Caki2 (cell line): ENCODE measurements at regions not wholly inside any gene's neighbourhood (a gene's known extent, or its start where the extent isn't known, plus 50 kb on each side); places are given as distances from the start of the nearest gene placed in this dataset.
"Not testable (repeated sequence)": the region's sequence is repeated elsewhere in the genome, so short reads cannot be mapped to it uniquely, and the experiment has no call there.

ENCODE experiments used
- DNase-seq: peaks from one replicate; pipeline ENCODE4 v3.0.0-alpha.2; 2015; ENCODE audit warnings: low read depth
- in situ Hi-C: cut with HindIII; loops from 2 replicates; pipeline ENCODE4 v1.10.0; 2016; ENCODE audit warnings: low sequenced_read_pairs, low pct_unique_long_range_greater_than_20kb, mixed read lengths

DNA sequence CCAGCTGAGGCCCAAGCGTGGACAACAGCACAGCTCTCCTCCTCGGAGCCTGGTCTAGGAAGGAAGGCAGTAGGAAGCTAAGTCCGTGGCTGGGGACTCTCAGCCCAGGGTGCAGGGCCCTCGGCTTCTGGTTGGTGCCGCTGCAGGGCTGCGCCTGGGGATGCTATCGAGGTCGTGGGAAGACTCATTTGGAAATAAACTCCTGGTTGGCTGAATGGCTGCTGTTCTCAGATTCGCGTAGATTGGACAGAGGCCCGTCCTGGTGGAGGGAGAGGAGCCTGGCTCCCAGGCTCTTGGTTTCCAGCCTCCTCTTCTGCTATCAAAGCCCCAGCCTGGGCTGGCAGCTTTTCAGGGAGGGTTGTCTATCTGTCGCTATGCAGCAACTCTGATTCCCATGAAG, 152.6 kb upstream of the FZD8 start:
- DNase-seq, result no peak
- in situ Hi-C loops, result no loop called here

DNA sequence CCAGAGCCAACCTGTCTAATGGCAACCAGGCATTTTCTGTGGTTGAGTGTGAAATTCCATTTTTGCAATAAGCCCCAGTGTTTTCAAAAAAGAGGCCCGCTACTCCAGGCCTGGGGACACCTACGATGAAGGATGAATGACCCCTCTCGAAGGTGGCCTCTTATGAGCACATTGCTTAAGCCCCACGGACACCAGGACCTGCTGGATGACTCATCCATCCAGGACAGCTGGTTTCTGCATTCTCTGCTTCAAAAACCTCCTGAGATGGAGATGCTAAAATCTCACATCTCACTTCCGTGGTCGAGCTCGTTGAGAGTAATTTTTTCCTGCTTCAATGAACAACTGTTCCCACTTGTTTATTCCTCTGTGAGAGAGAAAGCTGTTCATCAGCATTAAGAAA, 150.2 kb upstream of the FZD8 start:
- DNase-seq, result no peak
- in situ Hi-C loops, result no loop called here

DNA sequence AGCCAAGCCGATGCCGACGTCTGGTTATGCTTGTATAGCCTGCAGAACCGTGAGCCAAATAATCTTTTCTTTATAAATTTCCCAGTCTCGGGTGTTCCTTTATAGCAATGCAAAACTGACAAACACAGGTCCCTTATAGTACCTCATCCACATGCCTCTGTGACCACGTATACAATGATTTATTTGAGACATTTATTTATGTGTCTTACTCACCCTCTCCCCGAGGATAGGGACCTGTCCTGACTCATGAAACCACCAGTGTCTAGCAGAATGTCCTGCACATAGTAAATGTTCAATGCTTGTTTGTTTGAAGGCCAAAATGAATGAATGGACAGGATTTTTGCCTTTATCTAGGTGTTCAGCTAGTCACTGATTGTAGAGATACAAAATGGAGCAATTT, 147.9 kb upstream of the FZD8 start:
- in situ Hi-C loops, result no loop called here
- DNase-seq, result peak; percentile 57

DNA sequence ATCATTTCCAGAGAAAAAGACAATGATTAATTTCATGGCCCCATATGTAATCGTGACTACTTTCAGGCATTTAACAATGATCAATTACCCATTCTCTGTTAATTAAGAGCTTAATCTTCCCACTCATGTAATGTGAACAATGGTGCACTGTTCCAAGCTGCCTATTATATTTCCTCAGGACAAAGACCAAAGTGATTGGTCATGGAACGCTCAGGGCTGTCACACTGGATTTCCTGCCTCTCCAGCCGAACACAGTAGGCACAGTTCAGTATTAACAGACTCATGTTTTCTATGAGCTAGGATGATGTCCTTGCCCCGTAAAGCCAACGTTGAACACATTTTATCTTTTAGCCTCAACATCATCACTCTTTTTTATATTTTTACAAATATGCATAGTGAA, 142.7 kb upstream of the FZD8 start:
- DNase-seq, result no peak
- in situ Hi-C loops, result no loop called here

DNA sequence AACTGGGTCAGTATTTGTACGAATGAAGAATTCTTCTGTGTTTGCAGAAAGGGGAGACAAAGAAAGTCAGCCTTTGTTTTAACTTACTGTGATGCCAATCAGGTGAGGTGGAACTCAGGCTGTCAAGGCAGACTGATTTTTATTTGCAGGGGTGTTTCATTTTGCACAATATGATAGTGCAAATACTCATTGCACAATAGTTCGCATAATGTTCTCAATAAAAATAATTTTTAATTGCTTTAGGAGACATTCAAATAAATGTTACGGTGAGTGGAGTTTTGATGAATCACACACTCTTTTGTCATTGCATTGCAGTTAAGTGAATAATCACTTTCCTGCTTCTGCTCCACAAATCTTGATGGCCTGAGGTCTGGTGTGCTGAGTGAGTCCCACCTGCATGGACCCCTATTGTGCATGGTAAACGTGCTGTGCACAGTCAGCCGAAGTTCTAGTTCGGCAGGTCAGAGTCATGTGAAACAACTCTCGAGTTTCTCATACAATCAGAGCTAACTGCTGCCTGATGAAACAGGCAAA, 141.3 kb upstream of the FZD8 start:
- in situ Hi-C loops, result no loop called here

DNA sequence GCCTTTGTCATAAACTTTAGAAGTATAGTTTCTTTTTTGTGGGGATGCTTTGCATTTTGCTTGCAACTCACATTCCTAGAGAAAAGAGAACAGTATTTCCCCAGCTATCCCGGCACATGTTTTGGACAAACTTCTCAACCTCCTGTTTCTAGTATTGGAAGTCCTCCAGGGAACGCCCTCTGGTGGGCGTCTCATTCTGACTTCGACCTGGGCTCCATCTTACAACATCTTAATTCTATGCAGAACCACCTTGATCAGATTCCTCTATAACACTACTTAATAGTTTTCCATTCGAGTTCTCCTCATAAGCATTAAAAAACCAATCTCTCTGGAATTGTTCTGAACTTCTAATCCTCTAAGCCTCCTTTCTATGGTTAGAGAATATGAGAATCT, 139.5 kb upstream of the FZD8 start:
- in situ Hi-C loops, result no loop called here
- no peak for DNase-seq

More for the DNA sequence above, 141.3 kb upstream of the FZD8 start:
- peak; percentile 92 for DNase-seq

DNA sequence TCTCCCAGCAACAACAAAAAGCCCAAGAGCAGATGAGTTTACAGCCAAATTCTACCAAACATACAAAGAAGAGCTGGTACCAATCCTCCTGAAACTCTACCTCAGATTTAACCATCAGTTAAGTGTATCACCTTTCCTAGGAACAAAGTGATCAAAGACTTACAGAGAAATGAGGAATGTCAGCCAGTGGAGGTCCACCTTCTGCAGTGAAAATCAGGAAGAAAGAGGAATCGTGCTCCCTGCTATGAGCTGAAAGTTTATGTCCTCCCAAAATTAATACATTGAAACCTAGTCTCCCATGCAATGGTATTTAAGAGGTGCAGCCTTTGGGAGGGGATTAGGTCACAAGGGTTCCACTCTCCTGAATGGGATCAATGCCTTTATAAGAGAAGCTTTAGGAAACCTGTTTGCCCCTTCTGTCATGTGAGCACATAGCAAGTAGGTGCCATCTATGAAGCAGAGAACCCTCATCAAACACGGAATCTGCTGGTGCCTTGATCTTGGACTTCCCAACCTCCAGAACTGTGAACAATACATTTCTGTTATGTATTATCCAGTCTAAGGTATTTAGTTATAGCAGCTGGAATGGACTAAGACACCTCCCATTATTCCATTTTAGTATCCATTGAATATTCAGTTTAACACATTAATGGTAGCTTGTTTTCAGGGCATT, 139.0 kb upstream of the FZD8 start:
- in situ Hi-C loops, result no loop called here
- DNase-seq, result peak; percentile 17

DNA sequence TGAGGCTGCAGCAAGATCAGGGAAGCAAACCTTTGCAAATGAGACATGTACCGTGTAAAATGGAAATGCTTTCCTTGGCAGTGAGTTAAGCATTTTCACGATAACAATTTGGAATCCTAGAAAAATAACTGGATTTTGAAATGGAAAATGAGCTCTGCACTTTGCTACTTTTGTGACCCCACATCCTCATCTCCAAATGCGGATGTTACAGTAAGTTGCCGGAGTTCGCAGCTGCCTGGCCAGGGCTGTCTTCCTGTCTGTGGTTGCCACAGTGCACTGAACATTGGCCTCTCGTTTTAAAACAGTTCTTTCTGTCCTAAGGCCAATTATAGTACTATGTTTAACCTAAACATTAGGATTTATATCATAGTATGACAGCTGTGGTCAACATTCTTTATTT, 136.2 kb upstream of the FZD8 start:
- in situ Hi-C loops, result no loop called here
- no peak for DNase-seq

DNA sequence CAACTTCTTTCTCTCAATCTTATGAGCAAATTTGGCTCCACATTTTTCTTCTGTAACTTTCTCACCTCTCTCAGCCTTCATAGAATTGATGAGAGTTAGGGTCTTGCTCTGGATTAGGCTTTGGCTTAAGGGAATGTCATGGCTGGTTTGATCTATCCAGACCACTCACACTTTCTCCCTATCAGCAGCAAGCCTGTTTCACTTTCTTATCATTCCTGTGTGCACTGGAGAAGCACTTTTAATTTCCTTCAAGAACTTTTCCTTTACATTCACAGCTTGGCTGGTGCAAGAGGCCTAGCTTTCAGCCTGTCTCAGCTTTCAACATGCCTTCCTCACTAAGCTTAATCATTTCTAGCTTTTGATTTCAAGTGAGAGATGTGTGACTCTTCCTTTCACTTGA, 134.5 kb upstream of the FZD8 start:
- in situ Hi-C loops, DNase-seq: not testable (repeated sequence)

DNA sequence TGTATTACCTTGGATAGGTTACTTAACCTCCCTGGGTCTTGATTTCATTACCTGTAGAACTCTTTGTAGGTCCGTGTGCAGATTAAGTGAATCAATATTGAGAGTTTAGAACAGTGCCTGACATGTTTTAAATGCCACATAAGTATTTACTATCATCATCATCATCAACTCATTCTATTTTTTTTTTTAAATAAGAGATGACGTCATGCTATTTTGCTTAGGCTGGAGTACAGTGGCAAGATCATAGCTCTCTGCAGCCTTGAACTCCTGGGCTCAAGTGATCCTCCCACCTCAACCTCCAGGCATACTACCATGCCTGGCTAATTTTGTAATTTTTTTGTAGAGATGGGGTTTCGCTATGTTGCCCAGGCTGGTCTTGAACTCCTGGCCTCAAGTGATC, 132.0 kb upstream of the FZD8 start:
- in situ Hi-C loops, result no loop called here
- DNase-seq, result no peak

DNA sequence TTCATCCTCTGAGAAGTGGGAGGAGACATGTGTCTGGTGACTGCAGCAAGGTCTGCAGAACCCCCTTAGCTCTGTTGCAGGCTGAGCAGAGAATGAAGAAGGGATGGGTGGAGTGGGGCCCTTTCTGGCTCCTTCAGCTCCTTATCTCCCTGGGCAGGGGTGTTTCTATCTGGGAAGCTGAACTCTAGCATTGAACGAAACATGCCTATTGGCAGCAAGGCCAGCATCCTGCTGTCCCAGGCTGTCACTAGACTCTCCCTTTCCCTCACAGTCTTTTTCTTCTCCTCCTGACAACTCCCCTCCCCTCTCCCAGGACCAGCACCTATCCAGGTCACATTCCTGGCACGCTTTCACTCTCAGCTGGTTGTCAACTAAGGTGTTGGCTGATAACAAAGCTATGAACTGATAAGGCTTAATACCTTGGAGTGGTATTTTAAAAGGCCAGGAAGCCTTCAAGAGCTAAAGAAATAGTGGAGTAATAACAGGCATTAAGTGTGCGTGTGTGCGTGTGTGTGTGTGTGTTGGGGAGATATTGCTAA, 128.8 kb upstream of the FZD8 start:
- no peak for DNase-seq
- in situ Hi-C loops, result no loop called here

DNA sequence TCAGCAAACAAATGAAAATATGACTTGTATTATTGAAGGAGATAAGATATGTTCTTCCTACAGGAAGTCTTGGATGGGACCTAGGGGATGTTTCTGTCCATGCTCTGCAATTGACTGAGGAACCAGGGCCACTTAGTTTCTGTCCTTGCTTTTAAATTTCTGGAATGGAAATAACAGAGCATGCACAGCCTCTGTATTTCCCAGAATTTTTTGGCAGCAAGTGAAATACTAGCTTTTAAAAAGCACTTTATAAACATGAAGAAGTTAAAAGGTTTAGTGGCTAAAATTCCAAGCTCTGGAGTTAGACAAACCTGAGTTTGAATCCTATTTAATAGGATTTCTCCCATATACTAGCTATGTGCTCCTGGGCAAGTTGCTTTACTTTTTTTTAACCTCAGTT, 127.7 kb upstream of the FZD8 start:
- no peak for DNase-seq
- in situ Hi-C loops, result no loop called here

DNA sequence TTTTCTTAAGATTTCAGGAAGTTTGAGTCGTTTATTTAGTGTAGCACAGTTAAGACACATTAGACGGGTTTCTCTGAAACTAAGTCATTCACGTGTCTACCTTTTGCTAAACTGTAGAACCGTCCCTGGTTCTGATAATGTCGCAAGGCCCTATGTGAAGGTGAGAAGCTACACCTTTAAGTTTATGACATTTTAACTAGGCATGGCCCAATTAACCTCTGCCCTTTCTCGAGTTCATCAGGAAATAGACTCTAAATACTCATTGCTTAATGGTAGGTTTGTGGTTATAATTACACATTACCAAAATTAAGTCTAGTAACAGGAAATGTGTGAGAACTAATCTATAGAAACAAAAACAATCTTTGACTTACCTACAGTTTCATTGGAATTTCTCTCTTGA, 126.6 kb upstream of the FZD8 start:
- DNase-seq, result no peak
- in situ Hi-C loops, result no loop called here

DNA sequence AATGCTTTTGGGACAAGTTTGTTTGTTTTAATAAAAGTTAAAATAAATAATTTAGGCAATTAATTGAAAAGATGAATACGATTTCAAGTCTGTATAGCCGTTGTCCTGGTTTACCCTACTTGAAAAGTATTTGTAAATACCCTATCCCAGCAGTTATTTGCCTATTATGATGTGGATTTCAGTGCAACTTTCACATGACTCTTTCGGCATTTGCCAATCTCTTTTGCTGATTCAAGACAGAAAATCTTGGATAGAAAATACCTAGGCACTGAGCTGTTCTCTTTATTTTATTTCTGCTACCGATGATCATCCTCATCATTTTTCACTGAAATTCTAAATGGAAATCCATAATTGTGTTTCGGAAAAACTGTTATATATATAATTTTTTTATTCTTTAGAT, 125.9 kb upstream of the FZD8 start:
- in situ Hi-C loops, result no loop called here

DNA sequence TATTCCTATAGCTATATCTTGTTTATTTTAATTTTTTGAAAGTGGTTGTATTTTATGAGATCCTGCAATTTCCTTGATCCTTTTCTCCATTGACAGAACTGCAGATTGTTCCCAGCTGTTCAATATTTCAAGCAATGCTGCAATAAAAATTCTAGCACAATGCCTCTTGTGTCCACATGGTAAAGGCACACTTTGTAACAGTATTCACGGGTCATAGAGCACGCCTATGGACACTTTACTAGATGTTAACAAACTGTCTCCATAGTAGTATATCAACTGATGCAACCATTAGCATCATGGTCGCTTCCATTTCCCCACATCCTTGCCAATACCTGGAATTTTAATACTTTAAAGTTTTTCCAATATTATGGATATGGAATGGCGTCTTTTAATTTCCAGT, 123.9 kb upstream of the FZD8 start:
- DNase-seq, result no peak
- in situ Hi-C loops, result no loop called here

More for the DNA sequence above, 125.9 kb upstream of the FZD8 start:
- no peak for DNase-seq

DNA sequence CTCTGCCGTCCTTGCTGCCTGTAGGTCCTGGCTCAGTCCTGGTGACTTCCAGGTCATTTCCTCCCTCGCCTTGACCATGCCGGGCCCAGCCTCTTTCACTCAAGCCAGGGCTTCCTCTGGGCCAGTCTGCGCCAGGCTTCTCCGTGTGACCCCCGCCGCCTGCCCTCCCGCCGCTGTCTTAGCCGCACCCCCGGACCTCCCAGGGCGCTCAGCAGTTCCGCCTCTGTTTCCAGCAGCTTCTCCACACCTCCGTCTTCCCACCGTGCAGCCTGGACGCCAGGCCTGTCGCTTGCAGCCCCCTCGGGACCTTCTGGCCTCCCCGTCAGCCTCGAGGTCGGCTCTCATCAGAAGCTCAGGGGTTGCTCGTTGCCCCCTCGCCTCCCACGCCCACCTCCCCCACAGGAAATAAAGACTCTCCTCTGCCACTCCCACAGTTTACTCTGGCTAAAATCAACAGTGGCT, 123.0 kb upstream of the FZD8 start:
- in situ Hi-C loops, result no loop called here
- DNase-seq, result no peak

DNA sequence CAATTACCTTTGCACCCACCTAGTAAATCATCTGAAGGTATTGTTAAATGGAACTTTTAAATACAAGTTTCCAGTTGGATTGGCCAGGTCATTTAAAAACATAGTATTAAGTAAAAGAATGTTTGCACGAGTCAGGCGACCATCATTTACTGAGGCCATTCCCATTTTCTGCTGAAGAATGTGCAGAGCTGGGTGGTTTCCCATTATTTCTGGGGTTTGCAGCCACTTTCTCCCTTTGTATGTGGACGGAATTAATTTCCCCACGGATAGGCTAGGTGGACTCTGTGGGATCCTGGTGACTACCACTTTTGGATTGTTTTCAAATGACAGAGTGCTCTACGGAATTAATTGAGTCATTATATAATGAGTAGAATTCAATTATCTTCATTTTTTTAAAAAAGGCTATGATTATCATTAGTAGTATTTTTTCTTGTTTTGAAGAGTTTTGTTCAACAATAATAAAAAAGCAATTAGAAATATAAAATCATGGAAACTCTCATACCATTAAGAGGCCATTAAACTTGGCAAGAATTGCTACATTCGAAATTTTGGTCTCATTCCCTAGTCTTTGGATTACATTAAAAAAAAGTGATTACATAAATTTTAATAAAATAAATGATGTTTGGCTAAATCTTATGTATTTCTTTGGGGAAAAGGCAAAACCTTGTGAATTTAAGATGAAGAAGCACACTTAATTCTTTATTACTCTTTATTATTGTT, 120.4 kb upstream of the FZD8 start:
- in situ Hi-C loops, result no loop called here
- DNase-seq, result no peak

DNA sequence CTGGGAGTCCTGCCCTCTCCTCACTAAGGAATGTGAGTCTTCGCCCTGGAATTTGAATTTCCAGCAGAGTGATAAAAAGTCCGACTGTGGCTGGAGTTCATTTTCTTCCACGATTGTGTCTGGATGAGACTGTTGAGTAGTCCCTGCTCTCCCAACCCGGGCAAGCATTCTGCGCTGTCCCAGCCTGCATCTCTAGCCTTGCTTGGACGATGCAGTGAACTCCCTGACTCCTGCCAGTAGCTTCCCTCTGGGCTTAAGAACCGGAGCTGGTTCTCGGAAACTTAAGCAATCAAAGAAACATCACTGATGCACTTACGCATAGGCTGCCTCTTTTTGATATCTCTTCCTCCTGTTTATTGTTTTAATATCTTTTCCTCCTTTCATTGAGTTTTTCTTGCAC, 116.0 kb upstream of the FZD8 start:
- DNase-seq, result no peak

DNA sequence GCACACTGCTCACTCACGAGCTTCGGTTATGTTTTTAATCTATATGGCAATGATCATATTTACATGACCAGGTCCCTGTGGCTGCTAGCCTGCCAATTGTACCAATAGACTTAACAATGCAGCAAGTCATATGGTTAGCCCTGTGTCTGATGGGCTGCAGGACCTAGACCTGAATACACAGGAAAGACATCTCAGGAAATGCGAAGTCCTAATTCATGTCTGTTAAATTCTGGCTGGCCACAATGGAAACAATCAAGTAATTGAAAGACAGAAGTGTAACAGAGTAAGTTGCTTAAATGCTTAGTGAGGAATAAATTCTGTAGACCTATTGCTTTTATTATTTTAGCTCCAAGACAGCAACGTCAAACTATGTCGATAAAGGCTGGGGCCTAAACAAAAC, 112.4 kb upstream of the FZD8 start:
- DNase-seq, result no peak
- in situ Hi-C loops, result no loop called here

More for the DNA sequence above, 116.0 kb upstream of the FZD8 start:
- in situ Hi-C loops, result no loop called here
